Fibroblast of lung (primary cell): ENCODE measurements at regions not wholly inside any gene's neighbourhood (a gene's known extent, or its start where the extent isn't known, plus 50 kb on each side); places are given as distances from the start of the nearest gene placed in this dataset.

Experiments
- DNase-seq, 2 donors: peaks; one replicate each; pipeline versions ENCODE4 v3.0.0 to v3.0.0-alpha.2; 2010; ENCODE audit warnings: low read depth in 2 of 2
- H2AFZ ChIP-seq: 2 replicates; pipeline ENCODE4 v1.5.1; 2012; ENCODE audit warnings: low read length, control low read depth, inconsistent platforms
- H3K27ac ChIP-seq: 2 replicates; pipeline ENCODE4 v1.5.1; 2011; ENCODE audit warnings: low read length, control low read depth; ENCODE audit not compliant: insufficient read depth
- H3K27me3 ChIP-seq: 2 replicates; pipeline ENCODE4 v1.5.1; 2011; ENCODE audit warnings: mild to moderate bottlenecking, low read length; ENCODE audit not compliant: control insufficient read depth, insufficient read depth
- H3K36me3 ChIP-seq: 2 replicates; pipeline ENCODE4 v1.5.1; 2011; ENCODE audit warnings: low read length; ENCODE audit not compliant: control insufficient read depth, insufficient read depth
- H3K4me1 ChIP-seq: 2 replicates; pipeline ENCODE4 v1.5.1; 2011; ENCODE audit warnings: low read length; ENCODE audit not compliant: control insufficient read depth, insufficient read depth; ENCODE audit errors: extremely low read depth
- H3K4me2 ChIP-seq: 2 replicates; pipeline ENCODE4 v1.5.1; 2011; ENCODE audit warnings: low read length, control low read depth; ENCODE audit not compliant: insufficient read depth; ENCODE audit errors: extremely low read depth
- H3K4me3 ChIP-seq, 4 experiments: fragments of 200-600 bp in 1 of 4; sonication (generic) in 1 of 4; replicated peaks in 1 of 4; 2 replicates each; pipeline ENCODE4 v1.5.1; 2011 to 2016; ENCODE audit warnings: low read length in 4 of 4, low read depth in 3 of 4, mild to moderate bottlenecking in 3 of 4, control low read depth in 2 of 4, inconsistent platforms in 1 of 4, mixed read lengths in 1 of 4; ENCODE audit not compliant: insufficient read depth in 1 of 4; ENCODE audit errors: control extremely low read depth in 1 of 4
- H3K79me2 ChIP-seq: 2 replicates; pipeline ENCODE4 v1.5.1; 2012; ENCODE audit warnings: mild to moderate bottlenecking, low read length, inconsistent platforms; ENCODE audit not compliant: control insufficient read depth, insufficient read depth
- H3K9ac ChIP-seq: 2 replicates; pipeline ENCODE4 v1.5.1; 2011; ENCODE audit warnings: mild to moderate bottlenecking, low read length, control low read depth; ENCODE audit not compliant: insufficient read depth
- H3K9me3 ChIP-seq: 2 replicates; pipeline ENCODE4 v1.5.1; 2012; ENCODE audit warnings: low read depth, low read length; ENCODE audit not compliant: control insufficient read depth, insufficient read depth
- H4K20me1 ChIP-seq: 2 replicates; pipeline ENCODE4 v1.5.1; 2011; ENCODE audit warnings: low read length; ENCODE audit not compliant: control insufficient read depth, insufficient read depth; ENCODE audit errors: extremely low read depth
- CTCF ChIP-seq, 2 donors: IDR thresholded peaks in 1 of 2; conservative IDR thresholded peaks in 1 of 2; 1 replicate in 1 of 2; 2 replicates in 1 of 2; pipeline ENCODE4 v1.5.1; 2011 to 2012; ENCODE audit warnings: low read length in 2 of 2, control low read depth in 1 of 2, inconsistent platforms in 1 of 2, low read depth in 1 of 2, mild to moderate bottlenecking in 1 of 2
- EZH2 ChIP-seq: IDR thresholded peaks from 2 replicates; pipeline ENCODE4 v1.5.1; 2012; ENCODE audit warnings: low read length, control low read depth, mild to moderate bottlenecking; ENCODE audit errors: missing control alignments

GRCh38 chr10:8815969-8816368 lies 761.5 kb downstream of the GATA3 start:
- Histone ChIP-seq H3K27me3 (no peaks in the 10 kb centered on the region), H2AFZ (no peak overlapping the region)

GRCh38 chr10:8817299-8817698 lies 762.8 kb downstream of the GATA3 start:
- Histone ChIP-seq H3K9me3 (no peaks in the 10 kb centered on the region), H2AFZ (no peak overlapping the region), H3K9ac (no peak overlapping the region), H3K4me2 (no peak overlapping the region), H3K4me3 (no peak overlapping the region), H3K27ac (no peak overlapping the region), H3K79me2 (no peaks in the 10 kb centered on the region), H3K36me3 (no peaks in the 10 kb centered on the region), H3K27me3 (no peaks in the 10 kb centered on the region), H4K20me1 (no peaks in the 10 kb centered on the region), H3K4me1 (no peaks in the 10 kb centered on the region)
- TF ChIP-seq CTCF (conservative IDR thresholded peaks at IDR 0.05 in 1 of 2, IDR thresholded peaks at IDR 0.05 in 1 of 2; ENCODE audit: low read depth in 1 of 2, low read length in 2 of 2) = no peak
- no peak for TF ChIP-seq EZH2
- no peak for DNase-seq

More at GRCh38 chr10:8815969-8816368, 761.5 kb downstream of the GATA3 start:
- Histone ChIP-seq H3K79me2 (no peaks in the 10 kb centered on the region), H3K9me3 (no peaks in the 10 kb centered on the region), H3K4me3 (no peak overlapping the region), H3K9ac (no peak overlapping the region), H3K36me3 (no peaks in the 10 kb centered on the region), H3K4me2 (no peak overlapping the region), H4K20me1 (no peaks in the 10 kb centered on the region), H3K27ac (no peak overlapping the region), H3K4me1 (no peaks in the 10 kb centered on the region)
- DNase-seq = peak in 1 of 2 donors; percentile 6
- TF ChIP-seq CTCF (conservative IDR thresholded peaks at IDR 0.05 in 1 of 2, IDR thresholded peaks at IDR 0.05 in 1 of 2; ENCODE audit: low read depth in 1 of 2, low read length in 2 of 2) (no peak), EZH2 (no peak)

- H3K4me3 ChIP-seq = no peak overlapping the region
- no peaks in the 10 kb centered on the region for H3K27me3 ChIP-seq
- H3K4me2 ChIP-seq = no peak overlapping the region
- H4K20me1 ChIP-seq = no peaks in the 10 kb centered on the region
- no peaks in the 10 kb centered on the region for H3K4me1 ChIP-seq
- H2AFZ ChIP-seq = no peak overlapping the region
- no peaks in the 10 kb centered on the region for H3K79me2 ChIP-seq
- no peak overlapping the region for H3K27ac ChIP-seq
- TF ChIP-seq EZH2 = no peak
- no peak for TF ChIP-seq CTCF (conservative IDR thresholded peaks at IDR 0.05 in 1 of 2, IDR thresholded peaks at IDR 0.05 in 1 of 2; ENCODE audit: low read depth in 1 of 2, low read length in 2 of 2)
- H3K9me3 ChIP-seq = no peaks in the 10 kb centered on the region
- H3K36me3 ChIP-seq = no peaks in the 10 kb centered on the region
- H3K9ac ChIP-seq = no peak overlapping the region
- no peak for DNase-seq
Measured at GRCh38 chr10:8825611-8826010, 771.1 kb downstream of the GATA3 start.
